ENCODE measurements at regions not wholly inside any gene's neighbourhood (a gene's known extent, or its start where the extent isn't known, plus 50 kb on each side); places are given as distances from the start of the nearest gene placed in this dataset.
"Not testable (repeated sequence)": the region's sequence is repeated elsewhere in the genome, so short reads cannot be mapped to it uniquely, and the experiment has no call there.

DNA sequence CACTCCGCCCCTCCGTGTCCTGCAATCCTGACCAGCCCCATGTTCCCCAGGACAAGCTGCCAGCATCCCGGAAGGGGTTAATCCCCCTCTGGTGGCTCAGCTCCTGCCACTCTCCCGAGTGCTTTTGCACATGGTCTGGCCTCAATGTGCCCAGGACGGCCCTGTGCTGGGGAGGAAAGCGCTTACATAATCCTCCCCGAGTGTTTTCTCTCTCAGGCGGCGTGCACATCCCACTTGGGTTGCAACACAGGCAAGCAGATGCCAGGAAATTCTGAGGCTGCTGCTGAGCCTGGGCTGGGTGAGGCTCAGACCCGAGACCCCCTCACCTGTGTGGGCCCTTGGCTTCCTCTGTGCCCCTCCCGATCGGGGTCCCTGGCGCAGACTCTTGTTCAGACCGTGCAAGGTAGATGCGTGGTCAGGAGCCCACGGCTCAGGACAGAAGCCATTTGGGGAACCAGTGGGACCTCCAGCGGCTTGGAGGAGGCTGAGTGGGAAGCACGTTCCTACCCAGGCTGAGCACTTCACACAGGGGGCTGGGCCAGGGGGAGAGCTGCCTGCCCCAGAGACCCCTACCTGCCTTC, 144.7 kb downstream of the LAT start:
- H3K27me3 ChIP-seq (ENCODE audit: control insufficient read depth in 2 of 2, insufficient read depth in 2 of 2, low read length in 2 of 2): not testable (repeated sequence)
- peaks cover 27 to 47% of the 10 kb centered on the region in 2 donors for H3K36me3 Mint-ChIP-seq

DNA sequence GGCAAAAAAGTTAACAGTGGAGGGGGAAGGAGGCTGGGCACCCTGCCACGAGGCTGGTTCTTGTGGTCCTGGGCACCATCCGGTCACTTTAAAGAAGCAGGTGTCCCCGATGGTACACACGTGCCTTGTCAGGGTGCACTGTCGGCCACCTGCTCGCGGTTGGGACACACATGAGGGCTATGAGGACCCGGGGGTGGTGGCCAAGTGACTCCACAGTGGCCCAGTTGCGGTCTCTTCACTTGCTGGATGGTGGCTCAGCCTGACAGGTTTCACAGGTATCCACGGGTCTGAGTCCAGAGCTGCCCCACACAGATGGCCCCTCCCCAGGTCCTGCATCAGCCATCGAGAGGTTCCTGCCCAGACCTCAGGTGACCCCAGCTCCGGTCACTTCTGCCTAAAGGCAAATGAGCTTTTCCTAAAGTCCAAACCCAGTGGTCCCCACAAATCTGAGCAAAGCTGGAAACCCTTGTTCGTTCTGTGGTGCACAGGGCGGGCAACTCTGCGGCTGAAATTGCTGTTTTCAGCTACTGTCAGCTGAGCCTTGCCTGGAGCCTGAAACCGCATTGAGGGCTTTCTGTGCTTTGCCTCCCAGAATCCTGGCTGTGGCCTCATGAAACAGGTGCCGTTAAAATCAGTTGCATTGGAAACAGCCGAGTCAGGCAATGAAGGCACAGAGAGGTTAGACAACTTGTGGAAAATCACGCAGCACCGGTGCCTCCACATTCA, 144.0 kb downstream of the LAT start:
- Histone ChIP-seq H3K4me1 (ENCODE audit: control insufficient read depth in 1 of 2, insufficient read depth in 2 of 2, low read length in 2 of 2) (peaks cover 55% of the 10 kb centered on the region in 2 donors), H3K27ac (ENCODE audit: low read depth in 1 of 2, low read length in 2 of 2) (peak overlapping the region; percentile 57 to 78), H3K79me2 (ENCODE audit: insufficient read depth, low read length) (peaks cover 16% of the 10 kb centered on the region), H3K36me3 (replicated peaks in 1 of 2; ENCODE audit: control insufficient read depth in 1 of 2, insufficient read depth in 2 of 2, low read length in 2 of 2) (peaks cover 16 to 22% of the 10 kb centered on the region in 2 donors), H3K4me2 (replicated peaks; ENCODE audit: extremely low read depth, low read length, poor library complexity, severe bottlenecking) (peak overlapping the region; percentile 15), H3K9ac (ENCODE audit: insufficient read depth, low read length, poor library complexity, severe bottlenecking) (peak overlapping the region; percentile 43)
- H3K9me3 Mint-ChIP-seq; H3K9me3 ChIP-seq (replicated peaks in 1 of 2; ENCODE audit: control insufficient read depth in 1 of 2, insufficient read depth in 1 of 2, low read length in 2 of 2); intact Hi-C loops (cut with micrococcal nuclease); H3K27me3 Mint-ChIP-seq (ENCODE audit: low read depth in 3 of 3); H3K4me3 ChIP-seq (replicated peaks in 1 of 3; ENCODE audit: low read depth in 2 of 3, low read length in 3 of 3); DNase-seq; H3K27me3 ChIP-seq (ENCODE audit: control insufficient read depth in 2 of 2, insufficient read depth in 2 of 2, low read length in 2 of 2); H2AFZ ChIP-seq (ENCODE audit: insufficient read depth, low read depth, low read length, poor library complexity, severe bottlenecking); H4K20me1 ChIP-seq (ENCODE audit: insufficient read depth, low read length); H3K4me3 Mint-ChIP-seq: not testable (repeated sequence)
- peaks cover 55% of the 10 kb centered on the region for H3K4me1 Mint-ChIP-seq
- peak overlapping the region; percentile 65 to 94 (median 86) for H3K27ac Mint-ChIP-seq
- WGBS (ENCODE audit: insufficient coverage): 51% methylated on average over 15 of the region's 20 CpGs
- H3K36me3 Mint-ChIP-seq: peaks cover 28 to 44% of the 10 kb centered on the region in 2 donors

More for the DNA sequence above, 144.7 kb downstream of the LAT start:
- Histone ChIP-seq H3K27ac (ENCODE audit: low read depth in 1 of 2, low read length in 2 of 2) (peak overlapping the region; percentile 57 to 78), H3K79me2 (ENCODE audit: insufficient read depth, low read length) (peaks cover 12% of the 10 kb centered on the region), H3K4me1 (ENCODE audit: control insufficient read depth in 1 of 2, insufficient read depth in 2 of 2, low read length in 2 of 2) (peaks cover 55% of the 10 kb centered on the region in 2 donors), H3K4me3 (replicated peaks in 1 of 3; ENCODE audit: low read depth in 2 of 3, low read length in 3 of 3) (peak overlapping the region in 1 of 3 experiments; percentile 42), H3K4me2 (replicated peaks; ENCODE audit: extremely low read depth, low read length, poor library complexity, severe bottlenecking) (peak overlapping the region; percentile 15), H2AFZ (ENCODE audit: insufficient read depth, low read depth, low read length, poor library complexity, severe bottlenecking) (peak overlapping the region; percentile 56), H3K9ac (ENCODE audit: insufficient read depth, low read length, poor library complexity, severe bottlenecking) (peak overlapping the region; percentile 43), H3K36me3 (replicated peaks in 1 of 2; ENCODE audit: control insufficient read depth in 1 of 2, insufficient read depth in 2 of 2, low read length in 2 of 2) (peaks cover 16 to 22% of the 10 kb centered on the region in 2 donors)
- peak; percentile 24 to 54 (median 49) for DNase-seq
- H4K20me1 ChIP-seq (ENCODE audit: insufficient read depth, low read length); H3K27me3 Mint-ChIP-seq (ENCODE audit: low read depth in 3 of 3); intact Hi-C loops (cut with micrococcal nuclease); H3K9me3 Mint-ChIP-seq; H3K9me3 ChIP-seq (replicated peaks in 1 of 2; ENCODE audit: control insufficient read depth in 1 of 2, insufficient read depth in 1 of 2, low read length in 2 of 2): not testable (repeated sequence)
- 12% methylated on average over 17 of the region's 18 CpGs for WGBS (ENCODE audit: insufficient coverage)
- Mint-ChIP-seq H3K4me3 (peak overlapping the region; percentile 58 to 74), H3K27ac (peak overlapping the region; percentile 65 to 94 (median 86)), H3K4me1 (peaks cover 55% of the 10 kb centered on the region)

DNA sequence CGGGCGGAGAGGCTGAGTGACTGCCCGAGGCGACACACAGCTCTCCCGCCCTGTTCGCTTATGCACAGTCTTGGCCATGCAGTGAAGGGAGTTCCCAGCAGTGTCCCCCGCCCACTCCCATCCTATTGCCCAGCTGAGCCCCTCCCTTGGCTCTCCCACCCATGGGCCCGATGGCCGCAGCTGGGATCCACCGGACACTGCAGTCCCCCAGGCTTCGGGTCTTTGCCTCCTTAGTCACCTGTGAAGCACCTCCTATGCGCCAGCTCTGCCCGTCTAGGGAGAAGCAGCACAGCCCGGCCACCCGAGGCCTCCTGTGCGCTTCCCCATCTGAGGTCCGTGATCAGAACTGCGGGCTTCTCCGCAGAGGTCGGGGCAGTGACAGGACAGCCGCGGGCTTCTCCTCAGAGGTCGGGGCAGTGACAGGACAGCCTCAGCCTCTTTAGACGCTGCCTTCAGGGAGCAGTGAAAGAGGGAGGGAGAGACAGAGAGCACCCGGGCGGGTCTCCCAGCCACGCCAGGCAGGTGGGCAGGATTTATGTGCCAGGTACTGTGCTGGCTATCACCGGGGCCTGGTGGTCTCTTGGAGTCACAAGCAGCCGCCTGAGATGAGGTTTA, 143.1 kb downstream of the LAT start:
- H3K4me2 ChIP-seq (replicated peaks; ENCODE audit: extremely low read depth, low read length, poor library complexity, severe bottlenecking); DNase-seq; H3K27ac ChIP-seq (ENCODE audit: low read depth in 1 of 2, low read length in 2 of 2); intact Hi-C loops (cut with micrococcal nuclease); H3K27me3 Mint-ChIP-seq (ENCODE audit: low read depth in 3 of 3); H3K4me3 ChIP-seq (replicated peaks in 1 of 3; ENCODE audit: low read depth in 2 of 3, low read length in 3 of 3); H3K4me3 Mint-ChIP-seq; H3K9me3 ChIP-seq (replicated peaks in 1 of 2; ENCODE audit: control insufficient read depth in 1 of 2, insufficient read depth in 1 of 2, low read length in 2 of 2); H3K9ac ChIP-seq (ENCODE audit: insufficient read depth, low read length, poor library complexity, severe bottlenecking); H4K20me1 ChIP-seq (ENCODE audit: insufficient read depth, low read length); H3K27me3 ChIP-seq (ENCODE audit: control insufficient read depth in 2 of 2, insufficient read depth in 2 of 2, low read length in 2 of 2); H2AFZ ChIP-seq (ENCODE audit: insufficient read depth, low read depth, low read length, poor library complexity, severe bottlenecking); H3K9me3 Mint-ChIP-seq: not testable (repeated sequence)
- Histone ChIP-seq H3K36me3 (replicated peaks in 1 of 2; ENCODE audit: control insufficient read depth in 1 of 2, insufficient read depth in 2 of 2, low read length in 2 of 2) (peaks cover 16 to 22% of the 10 kb centered on the region in 2 donors), H3K4me1 (ENCODE audit: control insufficient read depth in 1 of 2, insufficient read depth in 2 of 2, low read length in 2 of 2) (peaks cover 55% of the 10 kb centered on the region in 2 donors), H3K79me2 (ENCODE audit: insufficient read depth, low read length) (peaks cover 24% of the 10 kb centered on the region)
- 91% methylated on average over 20 of the region's 29 CpGs for WGBS (ENCODE audit: insufficient coverage)
- Mint-ChIP-seq H3K36me3 (peaks cover 27 to 46% of the 10 kb centered on the region in 2 donors), H3K27ac (peak overlapping the region in 4 of 7 donors; percentile 65 to 97 (median 78)), H3K4me1 (peaks cover 53% of the 10 kb centered on the region)
